Left renal cortex interstitium (tissue), 4 donors: ENCODE measurements at regions not wholly inside any gene's neighbourhood (a gene's known extent, or its start where the extent isn't known, plus 50 kb on each side); places are given as distances from the start of the nearest gene placed in this dataset.

Source experiments
- DNase-seq, 4 donors: peaks; one replicate each; pipeline ENCODE4 v3.0.0-alpha.2; 2013; ENCODE audit warnings: low read depth in 4 of 4, low spot score in 2 of 4, missing footprints in 1 of 4

DNA sequence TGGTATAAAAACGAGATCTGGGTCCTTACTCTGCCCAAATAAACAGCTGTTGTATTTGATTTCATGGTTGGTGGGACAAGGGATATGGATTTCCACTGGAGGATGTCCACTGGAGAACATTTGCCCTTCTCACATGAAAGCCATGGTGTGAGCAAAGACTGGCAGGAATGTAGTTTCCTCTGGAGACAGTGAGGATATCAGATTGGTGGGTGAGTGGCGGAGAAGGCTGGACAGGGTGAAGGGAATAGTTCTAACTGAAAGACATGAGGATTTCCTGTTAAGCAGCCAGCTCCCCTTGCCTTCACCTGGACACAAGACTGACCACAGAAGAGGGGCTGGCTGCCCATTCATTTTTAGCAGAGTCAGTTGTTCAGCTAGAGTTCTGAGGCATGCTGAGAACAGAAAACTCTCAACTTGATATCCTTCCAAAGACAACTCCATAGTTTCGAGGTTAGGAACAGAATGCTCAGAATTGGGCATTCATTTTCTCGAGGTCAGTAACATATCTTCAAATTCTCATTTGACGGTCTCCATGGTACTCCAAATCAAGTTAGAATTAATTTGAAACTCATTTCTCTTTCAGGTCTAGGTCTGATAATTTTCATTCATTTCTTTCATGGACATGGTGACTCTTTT, 365.7 kb downstream of the LRIG3 start:
- no peak for DNase-seq

DNA sequence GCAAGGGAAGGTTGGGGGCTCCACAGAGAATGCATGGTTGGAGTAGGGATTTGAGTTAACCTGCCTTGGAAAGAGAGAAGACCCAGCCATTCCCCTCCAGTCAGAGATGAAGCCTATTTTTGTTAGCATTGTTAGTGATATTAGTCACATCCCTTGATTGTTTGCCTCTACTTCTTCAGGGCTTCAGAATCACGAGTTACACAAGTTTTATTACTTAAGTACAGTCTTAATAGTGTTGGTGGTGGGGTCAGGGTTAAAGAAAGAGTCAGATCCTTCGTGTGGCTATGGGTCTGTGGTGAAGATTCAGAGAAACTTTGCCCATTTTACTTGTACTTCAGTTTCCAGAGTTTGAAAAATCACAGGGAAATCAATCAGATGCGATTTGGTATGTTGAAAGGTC, 363.1 kb downstream of the LRIG3 start:
- no peak for DNase-seq

DNA sequence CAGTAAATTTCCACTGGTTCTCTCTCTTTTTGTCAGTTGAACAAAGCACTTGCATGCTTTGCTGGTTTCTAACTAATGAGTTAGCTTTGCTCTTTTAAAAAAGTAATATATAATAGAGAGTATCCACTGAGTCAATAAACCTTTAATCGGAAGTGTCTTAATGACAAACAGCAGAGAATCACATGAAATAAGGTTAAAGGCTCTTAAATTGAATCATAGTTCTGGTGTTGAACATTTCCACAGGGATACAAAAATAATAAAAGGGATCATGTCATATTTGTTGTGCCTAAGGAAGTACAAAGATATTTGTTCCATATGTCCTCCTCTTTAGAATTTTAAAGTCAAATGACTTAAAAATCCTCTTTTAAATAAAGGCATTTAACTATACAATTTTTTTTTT, 362.6 kb downstream of the LRIG3 start:
- DNase-seq, result no peak

DNA sequence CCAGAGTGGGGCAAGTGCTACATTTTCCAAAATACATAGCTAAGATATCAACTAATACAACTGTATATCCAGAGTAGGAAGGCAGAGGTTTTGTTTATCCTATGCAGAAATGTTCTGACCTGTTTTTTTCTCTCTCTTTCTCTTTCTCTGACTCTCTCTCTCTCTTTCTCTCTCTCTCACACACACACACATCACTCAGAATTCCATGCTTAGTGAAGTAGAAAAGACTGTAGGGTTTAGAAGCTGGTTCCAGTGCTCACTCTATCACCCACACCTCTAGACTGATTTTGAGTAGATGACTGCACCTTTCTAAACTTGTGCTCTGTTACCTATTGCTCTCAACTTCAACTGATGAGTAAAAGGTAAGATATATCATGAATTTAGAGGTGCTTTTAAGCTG, 356.7 kb downstream of the LRIG3 start:
- no peak for DNase-seq

- no peak for DNase-seq
These were observed 355.6 kb downstream of the LRIG3 start for GRCh38 chr12:58564721-58565120.

DNA sequence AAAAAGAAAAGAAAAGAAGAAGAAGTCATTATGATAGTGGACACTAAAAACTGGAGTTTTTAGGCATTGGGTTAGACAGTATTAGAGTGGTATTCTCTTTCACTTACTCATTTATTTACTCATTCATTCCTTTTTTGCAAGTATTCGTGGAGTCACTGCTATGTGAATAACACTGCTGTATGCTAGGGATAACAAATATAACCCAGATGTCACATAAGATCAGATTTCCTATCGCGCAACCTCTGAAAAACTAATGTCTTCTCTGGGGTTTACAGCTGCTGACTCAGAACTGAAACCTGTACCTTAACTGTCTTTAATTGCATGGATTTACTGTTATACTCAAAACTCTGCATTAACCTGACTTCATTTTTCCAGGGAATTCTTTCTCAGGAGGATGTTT, 353.7 kb downstream of the LRIG3 start:
- DNase-seq, result no peak

- DNase-seq, result no peak
These were observed 353.1 kb downstream of the LRIG3 start for GRCh38 chr12:58567189-58567588.

GRCh38 chr12:58570411-58570810, 349.9 kb downstream of the LRIG3 start:
- DNase-seq, result no peak

- no peak for DNase-seq
These were observed 345.0 kb downstream of the LRIG3 start for GRCh38 chr12:58575256-58575655.

DNA sequence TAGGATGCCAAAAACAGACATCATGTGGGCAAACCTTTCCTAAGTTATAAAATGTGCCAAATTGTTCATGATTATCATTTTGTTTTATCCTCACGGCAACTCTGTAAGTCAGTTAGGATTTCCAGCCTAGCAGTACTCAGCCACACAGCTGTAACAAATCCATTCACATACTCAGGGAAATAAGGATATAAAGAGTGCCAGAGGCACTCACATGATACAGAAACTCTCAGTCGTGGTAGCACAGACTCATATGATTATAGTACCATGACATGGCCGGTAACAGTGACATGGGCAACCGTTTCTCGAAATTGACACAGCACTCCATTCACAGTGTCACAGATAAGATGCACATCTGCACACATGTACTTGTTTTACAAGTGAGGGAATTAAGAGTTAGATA, 344.2 kb downstream of the LRIG3 start:
- DNase-seq, result no peak

DNA sequence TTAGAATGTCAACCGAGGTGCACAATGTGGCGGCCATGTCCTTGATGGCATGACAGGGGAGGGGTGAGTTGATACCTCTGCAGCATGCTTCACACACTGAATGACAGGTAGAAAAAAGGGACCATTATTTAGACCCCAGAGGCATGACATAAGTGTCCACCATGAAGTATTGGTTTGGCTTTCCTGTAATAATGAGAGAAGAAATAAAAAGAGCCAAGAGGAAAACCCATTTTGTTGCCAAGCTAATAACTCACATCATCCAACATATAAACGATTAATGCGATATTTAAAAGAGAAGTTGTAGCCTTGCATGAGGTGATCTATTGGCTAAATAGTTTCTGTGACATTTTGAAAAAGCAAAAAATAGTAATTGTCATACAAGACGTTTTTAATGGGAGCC, 343.4 kb downstream of the LRIG3 start:
- DNase-seq, result peak in 1 of 4 donors; percentile 37

GRCh38 chr12:58580095-58580494, 340.2 kb downstream of the LRIG3 start:
- no peak for DNase-seq

DNA sequence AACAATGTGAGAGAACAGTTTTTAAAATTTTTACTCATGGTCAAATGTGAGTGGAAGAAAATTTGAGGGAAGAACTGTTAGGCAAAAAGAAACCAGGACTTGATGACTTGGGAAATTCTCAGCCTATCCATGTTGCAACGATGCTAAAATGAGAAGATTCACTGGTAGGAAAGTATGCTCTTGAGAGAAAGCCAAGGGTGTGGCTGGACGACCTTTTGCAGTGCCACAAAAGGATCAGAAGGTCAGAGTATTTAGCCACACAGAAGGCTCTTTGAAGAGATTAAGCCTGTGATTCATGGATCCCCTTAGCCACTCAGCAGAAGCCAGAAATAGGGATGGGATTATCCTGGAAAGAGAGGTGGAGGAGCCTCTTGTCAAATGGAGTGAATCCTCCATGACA, 336.8 kb downstream of the LRIG3 start:
- DNase-seq, result no peak

- DNase-seq, result no peak
These were observed 336.4 kb downstream of the LRIG3 start for GRCh38 chr12:58583940-58584339.

DNA sequence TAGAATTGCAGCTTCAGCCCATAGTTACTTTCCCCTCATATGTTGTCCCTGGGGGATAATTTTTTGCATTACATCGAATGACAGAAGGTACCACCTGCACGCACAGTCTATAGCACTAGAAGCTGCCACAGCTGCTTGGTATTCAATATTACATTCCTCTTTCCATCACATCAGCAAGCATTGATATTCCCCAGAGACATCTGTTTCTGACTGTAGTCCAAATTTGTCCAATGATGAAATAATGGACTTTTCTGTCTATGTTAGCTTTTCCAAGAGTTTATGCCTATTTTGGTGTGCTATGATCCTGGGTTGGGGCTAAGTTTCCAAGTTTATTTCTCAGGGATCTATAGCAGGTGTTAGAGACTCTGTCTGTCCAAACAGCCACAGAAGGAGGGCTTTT, 335.4 kb downstream of the LRIG3 start:
- DNase-seq, result no peak

GRCh38 chr12:58586762-58587161, 333.5 kb downstream of the LRIG3 start:
- no peak for DNase-seq

DNA sequence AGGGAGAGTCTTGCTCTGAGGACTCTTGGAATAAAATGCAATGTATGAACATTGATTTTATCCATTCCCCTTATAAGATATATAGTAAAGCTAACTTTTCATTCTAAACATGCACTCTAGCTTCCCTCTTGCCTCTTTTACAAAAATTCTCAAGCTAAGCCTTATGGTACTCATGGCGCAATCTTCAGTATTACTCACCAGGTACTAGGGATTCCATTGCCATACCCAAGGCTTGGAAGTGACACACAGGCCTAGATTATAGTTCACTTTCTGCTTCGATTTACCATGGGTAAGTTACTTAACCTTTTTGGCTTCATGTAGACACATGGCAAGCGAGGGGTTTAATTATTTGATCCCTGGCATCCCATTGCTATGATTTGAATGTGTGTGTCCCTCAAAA, 331.5 kb downstream of the LRIG3 start:
- DNase-seq, result no peak

DNA sequence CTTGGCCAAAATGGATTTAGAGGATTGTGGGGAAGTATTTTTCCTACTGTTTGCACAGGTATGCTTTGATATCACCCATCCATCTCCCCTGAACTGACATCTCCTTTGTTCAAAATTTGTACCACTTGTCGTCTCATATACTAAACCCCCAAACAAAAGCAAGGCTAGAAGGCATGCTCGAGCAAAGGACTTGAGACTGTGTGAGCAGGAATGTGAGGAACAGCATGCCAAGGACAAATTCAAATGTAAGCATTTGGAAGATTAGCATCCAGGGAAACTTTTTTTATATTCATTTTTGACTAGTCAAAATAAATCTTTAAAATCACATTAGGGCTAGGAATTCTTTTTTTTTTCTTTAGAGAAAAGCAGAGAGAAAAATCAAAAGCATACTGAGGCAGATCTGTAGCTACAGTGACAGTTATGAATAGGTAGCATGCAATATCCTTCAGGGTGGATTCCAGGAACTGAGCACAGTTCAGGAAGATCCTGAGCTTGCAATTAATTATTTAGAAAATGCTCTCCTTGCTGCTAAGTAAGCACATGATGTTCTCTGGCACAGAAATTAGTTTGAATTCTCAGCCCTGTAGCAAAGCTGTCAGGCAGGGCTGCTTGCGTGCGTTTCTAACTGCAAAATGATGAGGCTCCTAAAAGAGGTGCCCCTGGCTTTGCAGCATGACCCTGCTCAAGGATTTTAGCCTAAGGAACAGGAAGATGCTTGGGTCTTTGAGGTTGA, 327.7 kb downstream of the LRIG3 start:
- no peak for DNase-seq

DNA sequence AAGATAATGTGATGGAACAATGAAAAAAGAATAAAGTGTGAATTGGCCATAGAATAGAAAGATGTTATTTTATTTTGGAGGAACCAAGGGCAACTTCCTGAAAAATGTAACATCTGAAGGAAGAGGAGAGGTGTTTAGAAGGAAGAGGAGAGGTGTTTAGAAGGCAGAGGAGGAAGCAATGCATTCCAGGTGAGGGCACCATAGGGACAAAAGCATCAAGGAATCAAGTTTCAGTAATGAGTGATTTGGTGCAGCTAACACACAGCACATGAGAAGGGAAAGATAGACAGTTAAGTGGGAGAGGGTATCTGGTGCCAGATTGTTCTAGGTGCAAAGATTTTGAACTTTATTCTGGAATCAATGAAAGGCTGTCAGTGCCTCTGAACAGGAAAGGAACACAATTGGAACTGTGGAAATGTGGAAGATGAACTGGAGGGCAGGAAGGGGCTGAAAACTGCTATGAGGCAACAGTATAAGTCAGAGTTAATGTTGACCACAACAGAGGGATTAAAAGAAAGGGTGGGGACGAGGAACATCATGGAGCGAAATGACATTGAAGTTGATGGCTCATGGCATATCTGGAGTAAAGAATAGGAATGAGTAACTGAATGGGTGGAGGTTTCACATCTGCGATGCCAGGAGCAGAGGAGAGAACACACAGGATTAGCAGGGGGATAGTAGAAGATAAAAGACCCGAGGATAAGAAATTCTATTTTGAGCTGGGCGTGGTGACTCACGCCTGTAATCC, 326.6 kb downstream of the LRIG3 start:
- no peak for DNase-seq

- DNase-seq, result no peak
These were observed 323.9 kb downstream of the LRIG3 start for GRCh38 chr12:58596381-58596780.

GRCh38 chr12:58601529-58601928, 318.8 kb downstream of the LRIG3 start:
- DNase-seq, result no peak

DNA sequence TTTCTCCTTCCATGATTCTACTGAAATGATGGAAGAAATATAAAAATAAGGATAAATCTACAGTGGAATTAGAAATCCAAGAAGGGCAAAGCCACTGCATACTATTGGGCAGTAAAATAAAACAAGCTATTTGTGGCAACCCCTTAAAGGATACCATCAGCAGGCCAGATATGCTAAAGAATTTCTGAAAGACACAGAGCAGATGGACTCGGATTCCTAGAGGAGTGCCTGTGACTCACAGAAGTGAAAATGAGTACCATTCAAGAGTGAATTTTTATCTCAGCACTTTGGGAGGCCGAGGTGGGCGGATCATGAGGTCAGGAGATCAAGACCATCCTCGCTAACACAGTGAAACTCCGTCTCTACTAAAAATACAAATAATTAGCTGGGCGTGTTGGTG, 318.1 kb downstream of the LRIG3 start:
- no peak for DNase-seq
